ENCODE measurements at regions not wholly inside any gene's neighbourhood (a gene's known extent, or its start where the extent isn't known, plus 50 kb on each side); places are given as distances from the start of the nearest gene placed in this dataset.

DNA sequence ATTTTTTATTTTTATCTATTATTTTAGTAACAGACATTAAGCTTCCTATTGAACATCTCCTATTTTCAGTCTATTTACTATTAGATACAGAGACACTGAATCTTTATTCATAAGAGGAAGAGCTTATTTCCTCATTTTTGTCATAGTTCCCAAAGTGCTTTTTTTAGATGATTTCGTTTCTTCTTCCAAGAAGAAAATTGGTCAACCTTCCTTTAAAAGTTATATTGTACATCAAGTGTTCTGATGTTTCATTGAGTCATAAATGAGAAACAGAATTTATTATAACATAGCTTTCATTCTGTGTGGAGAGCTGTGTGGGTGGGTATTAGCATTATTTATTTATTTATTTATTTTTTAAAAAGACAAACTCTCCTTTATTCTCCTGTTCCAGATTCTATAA, 50.6 kb upstream of the BACH1 start:
- Histone ChIP-seq H3K4me3 (ENCODE audit: low read length in 2 of 2) (no peak overlapping the region), H3K36me3 (ENCODE audit: control insufficient read depth in 2 of 2, insufficient read depth in 2 of 2, low read length in 1 of 2) (no peaks in the 10 kb centered on the region), H3K27me3 (ENCODE audit: control insufficient read depth in 2 of 2, insufficient read depth in 1 of 2, low read length in 1 of 2) (no peaks in the 10 kb centered on the region), H3K9me3 (ENCODE audit: control insufficient read depth in 2 of 2, insufficient read depth in 1 of 2, low read length in 1 of 2) (peaks cover 0 to 5% of the 10 kb centered on the region in 2 donors), H3K4me1 (ENCODE audit: control insufficient read depth in 2 of 2, insufficient read depth in 2 of 2, low read length in 2 of 2) (no peaks in the 10 kb centered on the region), H3K27ac (ENCODE audit: low read depth in 1 of 2, low read length in 1 of 2) (no peak overlapping the region)
- 46% methylated on average over 1 of the region's 1 CpG for WGBS
- DNase-seq (ENCODE audit: low read depth in 6 of 9, low spot score in 9 of 9), result no peak
